ENCODE measurements at regions not wholly inside any gene's neighbourhood (a gene's known extent, or its start where the extent isn't known, plus 50 kb on each side); places are given as distances from the start of the nearest gene placed in this dataset.

- Histone ChIP-seq H3K27me3 (ENCODE audit: insufficient read depth, low read length) (peaks cover 5% of the 10 kb centered on the region), H4K20me1 (ENCODE audit: insufficient read depth, low read length) (no peaks in the 10 kb centered on the region), H3K36me3 (ENCODE audit: insufficient read depth, low read length) (no peaks in the 10 kb centered on the region), H3K27ac (ENCODE audit: low read depth, low read length) (no peak overlapping the region), H3K4me2 (ENCODE audit: insufficient read depth, low read length) (no peak overlapping the region), H2AFZ (ENCODE audit: low read length) (no peak overlapping the region), H3K79me2 (ENCODE audit: insufficient read depth, low read length) (no peaks in the 10 kb centered on the region), H3K9me3 (ENCODE audit: low read depth, low read length) (no peaks in the 10 kb centered on the region), H3K4me1 (ENCODE audit: insufficient read depth, low read length) (peaks cover 8% of the 10 kb centered on the region), H3K4me3 (ENCODE audit: insufficient read depth, low read length) (no peak overlapping the region)
- DNase-seq (ENCODE audit: insufficient read length, low spot score, missing footprints): no peak
- no peak for TF ChIP-seq CTCF (IDR thresholded peaks at IDR 0.05; ENCODE audit: extremely low read depth, low read depth, low read length)
Measured at GRCh38 chr3:23116081-23116837, 86.9 kb upstream of the UBE2E2 start.

GRCh38 chr3:23117856-23118255, 85.3 kb upstream of the UBE2E2 start:
- Histone ChIP-seq H3K79me2 (ENCODE audit: insufficient read depth, low read length) (no peaks in the 10 kb centered on the region), H3K36me3 (ENCODE audit: insufficient read depth, low read length) (no peaks in the 10 kb centered on the region), H3K4me2 (ENCODE audit: insufficient read depth, low read length) (no peak overlapping the region), H2AFZ (ENCODE audit: low read length) (no peak overlapping the region), H3K4me1 (ENCODE audit: insufficient read depth, low read length) (peaks cover 8% of the 10 kb centered on the region), H3K9me3 (ENCODE audit: low read depth, low read length) (no peaks in the 10 kb centered on the region), H4K20me1 (ENCODE audit: insufficient read depth, low read length) (no peaks in the 10 kb centered on the region), H3K4me3 (ENCODE audit: insufficient read depth, low read length) (no peak overlapping the region), H3K27ac (ENCODE audit: low read depth, low read length) (no peak overlapping the region), H3K27me3 (ENCODE audit: insufficient read depth, low read length) (no peaks in the 10 kb centered on the region)
- DNase-seq (ENCODE audit: insufficient read length, low spot score, missing footprints): no peak
- no peak for TF ChIP-seq CTCF (IDR thresholded peaks at IDR 0.05; ENCODE audit: extremely low read depth, low read depth, low read length)

- Histone ChIP-seq H4K20me1 (ENCODE audit: insufficient read depth, low read length) (no peaks in the 10 kb centered on the region), H2AFZ (ENCODE audit: low read length) (no peak overlapping the region), H3K79me2 (ENCODE audit: insufficient read depth, low read length) (no peaks in the 10 kb centered on the region), H3K4me2 (ENCODE audit: insufficient read depth, low read length) (no peak overlapping the region), H3K36me3 (ENCODE audit: insufficient read depth, low read length) (no peaks in the 10 kb centered on the region), H3K27ac (ENCODE audit: low read depth, low read length) (no peak overlapping the region), H3K27me3 (ENCODE audit: insufficient read depth, low read length) (peaks cover 7% of the 10 kb centered on the region), H3K4me3 (ENCODE audit: insufficient read depth, low read length) (no peak overlapping the region), H3K9me3 (ENCODE audit: low read depth, low read length) (no peaks in the 10 kb centered on the region), H3K4me1 (ENCODE audit: insufficient read depth, low read length) (no peaks in the 10 kb centered on the region)
- DNase-seq (ENCODE audit: insufficient read length, low spot score, missing footprints): no peak
- no peak for TF ChIP-seq CTCF (IDR thresholded peaks at IDR 0.05; ENCODE audit: extremely low read depth, low read depth, low read length)
Measured at GRCh38 chr3:23127196-23127595, 75.9 kb upstream of the UBE2E2 start.

GRCh38 chr3:23128655-23129054, 74.5 kb upstream of the UBE2E2 start:
- Histone ChIP-seq H3K4me2 (ENCODE audit: insufficient read depth, low read length) (no peak overlapping the region), H3K4me1 (ENCODE audit: insufficient read depth, low read length) (no peaks in the 10 kb centered on the region), H3K9me3 (ENCODE audit: low read depth, low read length) (no peaks in the 10 kb centered on the region), H2AFZ (ENCODE audit: low read length) (no peak overlapping the region), H3K27me3 (ENCODE audit: insufficient read depth, low read length) (peaks cover 7% of the 10 kb centered on the region), H4K20me1 (ENCODE audit: insufficient read depth, low read length) (no peaks in the 10 kb centered on the region), H3K4me3 (ENCODE audit: insufficient read depth, low read length) (no peak overlapping the region), H3K36me3 (ENCODE audit: insufficient read depth, low read length) (no peaks in the 10 kb centered on the region), H3K27ac (ENCODE audit: low read depth, low read length) (no peak overlapping the region), H3K79me2 (ENCODE audit: insufficient read depth, low read length) (no peaks in the 10 kb centered on the region)
- no peak for DNase-seq (ENCODE audit: insufficient read length, low spot score, missing footprints)
- no peak for TF ChIP-seq CTCF (IDR thresholded peaks at IDR 0.05; ENCODE audit: extremely low read depth, low read depth, low read length)
